C4-2B (cell line): ENCODE measurements at regions not wholly inside any gene's neighbourhood (a gene's known extent, or its start where the extent isn't known, plus 50 kb on each side); places are given as distances from the start of the nearest gene placed in this dataset.

ENCODE experiments used
- H3K27ac ChIP-seq: fragments of 450-650 bp; 2 replicates; pipeline ENCODE4 v1.5.1; 2017
- ZFX ChIP-seq: fragments of 450-650 bp; IDR thresholded peaks from 2 replicates; pipeline ENCODE4 v1.6.1; 2017
- TF ChIP-seq, protein P1 (sequence below): fragments of 450-650 bp; conservative IDR thresholded peaks from 2 replicates; pipeline ENCODE4 v1.5.1; 2017; ENCODE audit warnings: mild to moderate bottlenecking

DNA sequence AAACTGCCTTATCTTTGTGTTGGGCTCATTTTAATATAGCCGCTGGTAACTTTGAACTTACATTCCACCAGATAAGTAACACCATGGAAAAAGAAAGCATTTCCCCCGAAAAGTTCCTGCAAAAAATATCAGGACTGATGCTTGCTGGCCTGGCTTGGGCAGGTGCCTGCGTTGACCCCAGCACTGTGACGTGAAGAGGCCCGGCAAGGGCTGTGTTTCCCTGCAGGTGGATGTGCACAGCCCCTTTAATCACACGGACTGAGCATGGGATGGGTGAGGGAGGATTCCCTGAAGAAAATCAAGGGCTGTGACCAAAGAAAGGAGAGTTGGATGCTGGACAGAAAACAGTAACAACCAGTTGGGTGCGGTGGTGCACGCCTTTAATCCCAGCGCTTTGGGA lies 138.2 kb downstream of the NSG2 start:
- TF ChIP-seq, protein P1, sequence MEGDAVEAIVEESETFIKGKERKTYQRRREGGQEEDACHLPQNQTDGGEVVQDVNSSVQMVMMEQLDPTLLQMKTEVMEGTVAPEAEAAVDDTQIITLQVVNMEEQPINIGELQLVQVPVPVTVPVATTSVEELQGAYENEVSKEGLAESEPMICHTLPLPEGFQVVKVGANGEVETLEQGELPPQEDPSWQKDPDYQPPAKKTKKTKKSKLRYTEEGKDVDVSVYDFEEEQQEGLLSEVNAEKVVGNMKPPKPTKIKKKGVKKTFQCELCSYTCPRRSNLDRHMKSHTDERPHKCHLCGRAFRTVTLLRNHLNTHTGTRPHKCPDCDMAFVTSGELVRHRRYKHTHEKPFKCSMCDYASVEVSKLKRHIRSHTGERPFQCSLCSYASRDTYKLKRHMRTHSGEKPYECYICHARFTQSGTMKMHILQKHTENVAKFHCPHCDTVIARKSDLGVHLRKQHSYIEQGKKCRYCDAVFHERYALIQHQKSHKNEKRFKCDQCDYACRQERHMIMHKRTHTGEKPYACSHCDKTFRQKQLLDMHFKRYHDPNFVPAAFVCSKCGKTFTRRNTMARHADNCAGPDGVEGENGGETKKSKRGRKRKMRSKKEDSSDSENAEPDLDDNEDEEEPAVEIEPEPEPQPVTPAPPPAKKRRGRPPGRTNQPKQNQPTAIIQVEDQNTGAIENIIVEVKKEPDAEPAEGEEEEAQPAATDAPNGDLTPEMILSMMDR: no peak
- TF ChIP-seq ZFX: no peak
- no peak overlapping the region for H3K27ac ChIP-seq

DNA sequence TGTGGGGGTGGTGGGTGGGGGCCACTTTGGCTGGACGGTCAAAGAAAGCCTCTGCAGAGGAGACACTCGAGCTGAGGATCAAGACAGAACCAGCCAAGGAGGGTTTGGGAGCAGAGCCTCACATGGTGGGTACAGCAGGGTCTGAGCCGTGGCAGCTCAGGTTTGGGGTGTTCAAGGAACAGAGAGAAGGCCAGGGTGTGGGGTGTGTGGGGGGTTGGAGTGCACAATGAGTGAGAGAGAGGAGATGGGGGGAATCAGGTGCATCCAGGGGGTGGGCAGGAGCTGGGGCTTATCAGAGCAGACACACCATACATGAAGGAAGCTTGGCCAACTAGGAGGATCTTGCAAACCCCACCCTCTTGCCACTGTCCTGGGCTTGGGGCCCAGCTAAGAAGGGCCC lies 140.0 kb downstream of the NSG2 start:
- TF ChIP-seq ZFX: no peak
- TF ChIP-seq, protein P1: no peak
- no peak overlapping the region for H3K27ac ChIP-seq

DNA sequence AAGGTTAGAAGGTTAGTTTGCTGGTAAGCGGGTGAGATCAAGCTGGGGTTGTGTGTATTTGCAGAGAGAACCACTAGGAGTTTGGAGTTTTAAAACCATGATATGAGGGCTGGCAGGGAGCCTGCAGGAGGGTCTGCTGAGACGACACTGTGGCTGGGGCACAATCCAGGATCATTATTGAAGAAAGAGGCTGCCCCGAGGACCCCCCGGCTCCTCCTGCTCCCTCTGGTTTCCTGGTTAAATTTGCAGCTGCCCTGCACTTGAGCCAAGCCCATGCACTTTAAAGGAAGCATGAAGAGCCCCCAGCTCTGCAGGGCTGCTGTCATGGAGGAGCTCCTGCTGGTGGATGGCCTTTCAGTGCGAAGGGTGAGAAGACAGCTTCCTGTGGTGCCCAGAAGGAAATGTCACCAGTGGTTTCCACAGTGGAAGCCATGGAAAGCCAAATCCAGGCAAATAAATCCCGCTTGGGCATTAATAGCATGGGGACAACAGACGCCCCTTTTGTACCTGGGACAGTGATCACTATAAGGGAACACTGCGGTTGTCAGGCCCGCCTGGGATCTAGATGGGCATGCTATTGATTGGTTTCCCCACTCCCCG lies 140.7 kb downstream of the NSG2 start:
- TF ChIP-seq, protein P1: no peak
- no peak for TF ChIP-seq ZFX
- no peak overlapping the region for H3K27ac ChIP-seq

DNA sequence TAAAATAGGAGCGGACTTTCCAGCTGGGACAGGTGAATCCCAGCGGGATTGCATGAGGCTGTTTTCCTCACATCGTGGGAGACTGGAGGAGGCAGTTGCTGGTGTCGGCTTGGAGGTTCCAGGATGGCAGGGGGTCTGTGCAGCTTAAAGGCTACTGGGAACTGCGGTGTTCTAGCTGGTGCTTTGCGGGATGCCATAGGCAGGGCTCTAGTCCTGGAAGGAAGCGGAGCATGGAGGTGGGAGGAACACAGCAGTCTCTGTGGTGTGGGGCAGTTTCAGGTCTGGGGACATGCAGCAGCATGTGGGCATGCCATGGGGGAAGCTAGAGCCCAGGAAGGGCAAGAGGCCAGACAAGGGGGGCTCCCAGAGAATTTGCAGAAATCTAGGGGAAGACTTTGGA lies 141.5 kb downstream of the NSG2 start:
- no peak for TF ChIP-seq ZFX
- TF ChIP-seq, protein P1: no peak
- H3K27ac ChIP-seq: no peak overlapping the region

DNA sequence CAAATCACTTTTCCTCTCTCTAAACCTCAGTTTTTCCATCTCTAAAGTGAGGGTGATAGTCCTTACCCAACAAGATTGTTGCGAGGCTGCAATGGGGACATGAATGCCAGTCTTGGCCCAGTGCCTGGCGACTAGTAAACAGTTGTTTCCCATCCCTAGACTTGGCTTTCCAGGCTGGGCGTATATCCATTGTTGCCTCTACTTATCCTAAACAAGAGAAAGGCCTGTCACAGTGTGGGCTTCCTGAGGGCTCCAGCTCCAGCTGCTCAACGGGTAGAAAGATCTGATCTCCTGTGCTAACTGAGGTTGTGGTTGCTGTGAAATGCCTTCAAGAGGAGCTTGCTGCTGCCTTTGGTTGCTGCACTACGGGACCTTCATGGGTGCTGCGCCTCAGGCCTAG lies 142.0 kb downstream of the NSG2 start:
- no peak for TF ChIP-seq ZFX
- TF ChIP-seq, protein P1: no peak
- no peak overlapping the region for H3K27ac ChIP-seq

GRCh38 chr5:174188295-174188694 lies 142.8 kb downstream of the NSG2 start:
- H3K27ac ChIP-seq: no peak overlapping the region
- TF ChIP-seq, protein P1: no peak
- TF ChIP-seq ZFX: no peak

GRCh38 chr5:174189654-174190541 lies 144.4 kb downstream of the NSG2 start:
- no peak overlapping the region for H3K27ac ChIP-seq
- TF ChIP-seq, protein P1: no peak
- no peak for TF ChIP-seq ZFX
